NCI-H128 (cell line): ENCODE measurements at regions not wholly inside any gene's neighbourhood (a gene's known extent, or its start where the extent isn't known, plus 50 kb on each side); places are given as distances from the start of the nearest gene placed in this dataset.

Experiments used
- DNase-seq: peaks from one replicate; lab custom pipeline; 2025; ENCODE audit not compliant: unreplicated experiment; lab: John Stamatoyannopoulos, UW

- no peak for DNase-seq
Measured at GRCh38 chr2:164032995-164033394, 297.2 kb upstream of the FIGN start.

DNA sequence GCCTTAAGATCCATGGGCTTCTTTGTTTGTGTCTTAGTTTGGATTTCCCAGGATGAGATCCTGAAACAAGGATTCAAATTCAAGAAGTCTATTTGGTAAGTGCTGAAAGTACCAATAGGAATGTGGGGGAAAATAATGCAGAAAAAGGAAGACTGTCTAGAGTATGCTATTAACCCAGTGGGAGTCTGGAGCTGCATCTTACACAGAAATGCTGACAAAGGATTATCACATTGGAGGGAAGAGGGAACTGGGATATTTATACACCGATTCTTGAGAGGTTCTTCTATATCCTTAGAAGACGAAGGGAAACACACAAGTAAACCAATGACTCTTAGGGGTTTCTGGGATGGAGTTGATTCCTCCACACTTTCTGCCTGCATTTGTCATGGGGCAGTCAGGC lies 294.8 kb upstream of the FIGN start:
- no peak for DNase-seq

- DNase-seq: no peak
Measured at GRCh38 chr2:164028814-164029534, 293.2 kb upstream of the FIGN start.

DNA sequence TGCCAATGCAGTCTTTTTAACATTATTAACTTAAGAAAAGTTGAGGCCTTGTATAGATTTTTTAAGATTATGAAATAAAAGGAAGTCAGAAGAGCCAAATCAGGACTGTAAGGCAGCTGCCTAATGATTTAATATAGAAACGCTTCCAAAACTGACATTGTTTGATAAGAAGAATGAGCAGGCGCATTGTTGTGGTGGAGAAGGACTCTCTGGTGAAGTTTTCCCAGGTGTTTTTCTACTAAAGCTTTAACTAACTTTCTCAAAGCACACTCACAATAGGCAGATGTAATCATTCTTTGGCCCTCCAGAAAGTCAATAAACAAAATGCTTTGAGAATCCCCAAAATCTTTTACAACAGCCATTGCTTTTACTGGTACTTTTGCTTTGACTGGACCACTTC lies 288.6 kb upstream of the FIGN start:
- no peak for DNase-seq

DNA sequence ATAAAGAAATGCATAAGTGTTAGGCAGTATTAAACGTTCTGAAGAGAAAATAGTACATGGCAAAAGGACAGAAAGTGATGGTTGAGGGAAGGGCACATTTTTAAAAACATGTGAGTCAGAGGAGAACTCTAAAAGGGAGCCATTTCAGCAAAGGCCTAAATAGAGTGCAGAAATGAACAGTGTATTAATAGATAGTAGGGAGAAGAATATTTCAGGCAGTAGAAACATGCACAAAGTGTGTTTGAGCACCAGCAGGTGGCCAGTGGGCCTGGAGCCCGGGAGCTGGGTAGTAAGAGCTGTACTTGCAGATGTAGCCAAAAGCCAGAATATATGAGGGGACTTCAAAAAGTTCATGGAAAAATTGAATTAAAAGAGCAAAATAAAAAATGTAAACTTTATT lies 288.1 kb upstream of the FIGN start:
- no peak for DNase-seq

- DNase-seq: no peak
Measured at GRCh38 chr2:164015328-164016123, 279.7 kb upstream of the FIGN start.

- no peak for DNase-seq
Measured at GRCh38 chr2:164014791-164015190, 279.0 kb upstream of the FIGN start.

DNA sequence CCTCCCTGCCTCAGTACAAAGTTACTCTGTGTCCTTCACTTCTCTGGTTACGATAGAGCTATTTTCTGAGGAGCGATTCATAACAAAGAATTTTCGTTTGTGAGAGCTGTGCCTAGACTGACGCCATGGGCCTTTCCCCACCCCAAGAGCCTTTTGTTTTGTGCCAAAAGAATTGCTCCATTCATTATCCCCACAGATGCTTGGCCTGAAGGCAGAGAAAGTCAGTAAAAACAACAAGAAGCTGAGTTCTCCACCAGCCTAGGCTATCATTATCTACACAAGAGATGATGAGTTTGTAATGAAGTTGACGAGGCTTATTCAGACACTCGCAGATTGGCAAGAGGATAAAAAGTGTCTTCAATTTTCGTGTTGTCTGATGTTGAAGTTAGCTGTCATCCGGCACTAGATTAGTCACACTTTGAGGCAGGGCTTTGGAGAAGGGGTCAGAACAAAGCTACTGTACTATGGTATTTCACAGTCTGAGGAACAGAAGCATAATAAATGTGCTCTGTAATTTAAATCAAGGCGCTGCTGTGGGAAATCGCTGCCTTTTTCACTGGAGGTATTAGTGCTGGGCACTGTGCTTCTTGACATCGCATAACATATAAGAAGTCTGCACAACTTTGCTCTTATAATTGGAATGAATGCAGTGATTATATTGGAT lies 278.4 kb upstream of the FIGN start:
- no peak for DNase-seq

- no peak for DNase-seq
Measured at GRCh38 chr2:164012581-164012980, 276.8 kb upstream of the FIGN start.

GRCh38 chr2:164009756-164010337 lies 274.0 kb upstream of the FIGN start:
- DNase-seq: peak; percentile 58

- DNase-seq: no peak
Measured at GRCh38 chr2:164008752-164009151, 272.9 kb upstream of the FIGN start.

DNA sequence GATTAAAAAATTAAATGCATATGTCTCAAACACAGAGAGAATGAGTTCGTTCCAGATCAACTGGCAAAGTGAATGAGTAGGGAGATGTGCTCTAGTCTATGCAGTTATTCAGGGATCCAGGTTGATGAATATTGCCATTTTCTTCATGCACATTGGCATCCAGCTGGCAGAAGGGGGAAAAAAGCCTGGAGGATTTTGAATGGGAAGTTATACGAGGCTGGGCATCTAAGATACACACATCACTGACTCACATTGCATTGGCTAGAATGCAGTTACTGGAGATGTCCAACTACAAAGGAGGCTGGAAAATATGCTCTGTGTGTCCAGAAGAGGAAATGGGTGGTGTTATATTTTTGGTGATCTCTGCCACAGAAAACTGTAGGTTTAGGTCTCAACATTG lies 270.9 kb upstream of the FIGN start:
- DNase-seq: no peak

DNA sequence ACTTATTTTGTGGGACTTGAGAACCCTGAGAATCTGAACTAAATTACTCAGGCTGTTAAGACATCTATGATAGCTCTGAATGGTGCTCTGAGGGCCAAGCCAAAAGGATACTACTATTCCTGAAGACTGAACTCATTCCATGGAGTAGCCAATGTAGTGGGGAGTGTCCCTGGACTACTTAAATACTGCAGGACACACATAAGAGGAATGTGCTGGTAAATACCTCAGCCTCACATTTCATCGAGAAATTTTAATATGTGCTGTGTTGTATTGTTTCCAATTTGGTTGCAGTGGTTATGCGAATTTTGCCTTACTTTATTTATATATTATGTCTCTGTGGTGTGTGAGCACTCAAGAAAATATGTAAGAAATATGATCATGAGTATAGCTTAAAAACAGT lies 264.4 kb upstream of the FIGN start:
- DNase-seq: no peak

DNA sequence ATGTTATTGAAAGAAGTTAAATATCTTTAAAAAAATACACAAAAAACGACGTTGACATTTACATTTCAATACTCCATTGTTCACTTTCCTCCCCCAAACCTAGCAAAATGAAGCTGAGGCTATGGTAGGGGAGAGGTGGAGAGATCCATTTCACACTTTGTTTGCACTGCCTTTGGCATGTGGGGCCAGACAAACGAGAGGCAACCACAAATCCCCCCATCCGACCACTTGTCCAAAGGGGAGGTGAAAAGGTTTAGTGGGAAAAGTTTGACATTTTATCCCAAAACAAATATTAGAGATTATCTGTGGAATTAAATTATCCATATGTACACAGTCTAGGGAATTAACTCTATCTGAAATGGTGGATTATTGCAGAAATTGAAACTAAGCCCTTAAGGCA lies 261.7 kb upstream of the FIGN start:
- no peak for DNase-seq

- DNase-seq: no peak
Measured at GRCh38 chr2:163990541-163990940, 254.7 kb upstream of the FIGN start.

GRCh38 chr2:163990101-163990500 lies 254.3 kb upstream of the FIGN start:
- no peak for DNase-seq

DNA sequence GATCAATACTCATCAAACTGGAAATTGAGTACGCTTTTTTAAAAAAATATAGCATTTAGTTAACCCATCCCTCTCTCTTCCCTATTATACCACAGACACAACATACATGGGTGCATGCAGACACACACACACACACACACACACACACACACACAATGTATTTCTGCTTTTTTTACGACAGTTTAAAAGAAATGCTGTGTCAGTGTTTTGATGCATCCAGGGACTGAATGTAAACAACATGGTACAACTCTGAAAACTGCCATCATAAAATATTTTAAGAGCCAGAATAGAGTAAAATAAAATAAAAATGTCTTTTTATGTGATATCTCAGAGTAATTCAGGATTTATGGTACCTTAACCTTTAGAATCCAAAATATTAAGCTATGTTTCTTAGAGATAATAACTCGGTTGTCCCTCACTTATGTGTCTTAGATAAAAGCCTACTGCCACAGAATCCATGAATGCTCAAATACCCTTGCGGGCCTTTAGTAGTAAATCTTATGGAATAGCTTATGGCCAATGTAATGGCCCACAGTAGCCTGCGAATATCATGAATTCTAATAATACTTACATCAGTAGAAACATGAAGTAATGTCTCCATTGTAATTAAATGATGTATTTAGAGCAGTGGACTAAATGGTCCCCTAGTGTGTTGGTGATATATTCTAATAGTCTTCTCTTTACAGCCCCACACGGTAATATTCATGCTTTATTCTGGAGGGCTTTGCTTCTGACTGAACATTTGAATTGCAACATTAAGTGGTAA lies 251.6 kb upstream of the FIGN start:
- no peak for DNase-seq

DNA sequence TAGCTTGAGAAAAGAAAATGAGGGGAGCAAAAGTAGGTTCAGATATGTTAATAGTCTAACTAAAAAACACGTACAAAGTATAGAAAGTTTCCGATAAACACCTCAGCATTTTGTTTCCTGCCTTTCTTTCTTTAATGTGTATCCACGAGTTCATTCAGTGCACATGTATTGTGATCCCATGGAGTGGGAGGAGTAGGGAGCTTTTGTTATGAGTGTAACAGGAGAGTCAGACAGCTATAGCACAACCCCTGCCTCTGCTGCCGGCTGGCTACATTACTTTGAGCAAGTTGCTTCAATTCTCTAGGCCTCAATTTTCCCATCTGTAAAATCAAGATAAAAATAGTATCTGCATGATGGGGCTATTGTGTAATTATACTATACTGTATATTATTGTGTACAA lies 249.2 kb upstream of the FIGN start:
- no peak for DNase-seq

DNA sequence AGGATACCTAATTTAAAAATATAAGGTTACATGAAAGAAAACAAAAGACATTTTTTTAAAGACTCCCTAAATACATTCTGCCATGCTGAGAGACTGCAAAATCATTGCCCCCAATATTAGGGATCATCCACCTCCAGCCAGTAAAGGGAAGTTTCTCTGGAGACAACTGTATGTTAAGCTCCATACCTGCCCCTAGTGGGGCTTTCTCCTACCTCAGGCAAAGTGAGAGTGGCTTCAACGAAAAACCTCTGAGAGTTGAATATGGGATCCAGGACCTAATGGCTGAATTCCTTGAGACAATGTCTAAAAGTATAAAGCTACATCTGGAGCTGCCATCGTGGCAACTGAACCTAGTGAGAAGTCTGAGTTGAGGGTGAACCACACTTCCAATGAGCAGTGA lies 248.1 kb upstream of the FIGN start:
- DNase-seq: no peak

GRCh38 chr2:163982938-163983337 lies 247.1 kb upstream of the FIGN start:
- no peak for DNase-seq

- no peak for DNase-seq
Measured at GRCh38 chr2:163974766-163975165, 239.0 kb upstream of the FIGN start.
